Gastroesophageal sphincter (tissue), 4 donors: ENCODE measurements at regions not wholly inside any gene's neighbourhood (a gene's known extent, or its start where the extent isn't known, plus 50 kb on each side); places are given as distances from the start of the nearest gene placed in this dataset.

Source experiments
- ATAC-seq: fragments of 150-250 bp; one replicate; pipeline ENCODE4 v1.9.1; 2016; ENCODE audit warnings: mild to moderate bottlenecking, moderate library complexity
- H3K27ac ChIP-seq, 4 donors: fragments of 200-600 bp; sonication (generic) in 3 of 4; 1 replicate in 3 of 4; 2 replicates in 1 of 4; pipeline ENCODE4 v1.5.1; 2016 to 2019
- H3K27me3 ChIP-seq: fragments of 200-600 bp; sonication (generic); one replicate; pipeline ENCODE4 v1.5.1; 2019
- H3K36me3 ChIP-seq, 2 donors: fragments of 200-600 bp; sonication (generic); one replicate each; pipeline ENCODE4 v1.5.1; 2019; ENCODE audit warnings: control low read depth in 1 of 2
- H3K4me1 ChIP-seq, 3 donors: fragments of 200-600 bp; sonication (generic); 1 replicate in 2 of 3; 2 replicates in 1 of 3; pipeline ENCODE4 v1.5.1; 2016 to 2019; ENCODE audit warnings: control low read depth in 2 of 3
- H3K4me3 ChIP-seq, 2 donors: fragments of 200-600 bp; sonication (generic); one replicate each; pipeline ENCODE4 v1.5.1; 2019; ENCODE audit warnings: mild to moderate bottlenecking in 1 of 2, moderate library complexity in 1 of 2
- H3K9me3 ChIP-seq, 3 donors: fragments of 200-600 bp; sonication (generic); one replicate each; pipeline ENCODE4 v1.5.1; 2017 to 2019; ENCODE audit warnings: control low read depth in 2 of 3
- CTCF ChIP-seq, 4 experiments: fragments of 200-600 bp in 2 of 4; fragments of 450-650 bp in 2 of 4; sonication (generic) in 1 of 4; IDR thresholded peaks; one replicate each; pipeline ENCODE4 v1.5.1; 2017 to 2019; ENCODE audit warnings: antibody characterized with exemption in 4 of 4, mild to moderate bottlenecking in 2 of 4, moderate library complexity in 2 of 4
- EP300 ChIP-seq: sonication (generic); formaldehyde crosslinking; IDR thresholded peaks from one replicate; pipeline ENCODE4 v1.6.1; 2017; ENCODE audit warnings: antibody characterized with exemption, mild to moderate bottlenecking
- POLR2A ChIP-seq, 2 donors: fragments of 450-650 bp; IDR thresholded peaks; one replicate each; pipeline ENCODE4 v1.6.1; 2017; ENCODE audit warnings: antibody characterized with exemption in 2 of 2, mild to moderate bottlenecking in 2 of 2, moderate library complexity in 1 of 2
- POLR2AphosphoS5 ChIP-seq: sonication (generic); formaldehyde crosslinking; IDR thresholded peaks from one replicate; pipeline ENCODE4 v1.6.1; 2017; ENCODE audit warnings: antibody characterized with exemption
- WGBS, 2 donors: methylation state at CpG; one replicate each; pipeline ENCODE4 v1.1.5; 2018; ENCODE audit warnings: low coverage in 1 of 2; 5-methylcytosine and 5-hydroxymethylcytosine counted together

DNA sequence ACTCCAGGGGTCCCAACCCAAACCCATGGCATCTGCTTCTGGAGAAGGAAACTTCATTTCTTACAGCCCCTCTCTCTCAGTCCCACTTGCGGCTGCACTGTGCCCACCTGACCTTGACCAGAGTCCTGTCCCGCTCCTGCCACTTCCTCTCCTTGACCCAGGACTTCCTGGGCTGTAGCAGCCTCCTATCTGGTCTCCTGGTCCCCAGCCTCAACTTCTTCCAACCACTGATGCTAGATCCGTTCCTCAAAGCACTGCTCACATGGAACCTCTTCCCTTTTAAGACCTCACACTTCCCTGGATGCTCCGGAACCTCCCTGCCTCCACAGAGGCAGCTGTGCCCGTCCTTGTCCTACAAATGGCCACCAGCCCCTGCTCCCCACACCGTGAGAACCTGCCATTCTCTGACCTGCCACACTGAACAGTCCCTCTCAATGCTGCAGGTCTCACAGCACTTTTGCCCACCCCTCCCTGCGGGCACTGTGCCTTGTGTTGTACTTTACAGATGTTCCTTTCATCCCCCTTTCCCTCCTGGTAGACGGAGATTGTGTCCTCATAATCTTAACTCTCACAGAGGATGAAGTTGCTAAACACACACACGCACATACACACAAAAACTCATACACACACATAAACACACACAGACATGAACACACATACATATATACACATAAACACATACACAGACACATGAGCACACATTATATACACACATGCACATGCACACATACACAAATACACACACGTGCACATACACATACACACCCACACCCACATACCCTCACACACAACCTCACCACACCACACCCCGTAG, 59.6 kb upstream of the NXT1 start:
- no peak for ATAC-seq
- H3K9me3 ChIP-seq: no peaks in the 10 kb centered on the region
- peaks cover 0 to 23% (median 10%) of the 10 kb centered on the region in 3 donors for H3K4me1 ChIP-seq
- H3K36me3 ChIP-seq: no peaks in the 10 kb centered on the region
- 76 to 82% methylated on average over 6 to 11 of the region's 11 CpGs for WGBS, 2 donors
- no peak for TF ChIP-seq EP300
- peaks cover 5% of the 10 kb centered on the region for H3K27me3 ChIP-seq
- H3K27ac ChIP-seq: no peak overlapping the region
- H3K4me3 ChIP-seq: no peak overlapping the region

- WGBS, 2 donors: 54 to 67% methylated on average over 3 to 7 of the region's 7 CpGs
- ATAC-seq: no peak
- TF ChIP-seq POLR2A (IDR thresholded peaks at IDR 0.05): no peak
- no peak for TF ChIP-seq EP300
- no peak for TF ChIP-seq CTCF (IDR thresholded peaks at IDR 0.05)
- Histone ChIP-seq H3K27me3 (peaks cover 5% of the 10 kb centered on the region), H3K36me3 (no peaks in the 10 kb centered on the region), H3K4me1 (peaks cover 0 to 20% (median 9%) of the 10 kb centered on the region in 3 donors), H3K27ac (no peak overlapping the region), H3K9me3 (no peaks in the 10 kb centered on the region), H3K4me3 (no peak overlapping the region)
Measured at GRCh38 chr20:23289724-23290395, 60.7 kb upstream of the NXT1 start.

DNA sequence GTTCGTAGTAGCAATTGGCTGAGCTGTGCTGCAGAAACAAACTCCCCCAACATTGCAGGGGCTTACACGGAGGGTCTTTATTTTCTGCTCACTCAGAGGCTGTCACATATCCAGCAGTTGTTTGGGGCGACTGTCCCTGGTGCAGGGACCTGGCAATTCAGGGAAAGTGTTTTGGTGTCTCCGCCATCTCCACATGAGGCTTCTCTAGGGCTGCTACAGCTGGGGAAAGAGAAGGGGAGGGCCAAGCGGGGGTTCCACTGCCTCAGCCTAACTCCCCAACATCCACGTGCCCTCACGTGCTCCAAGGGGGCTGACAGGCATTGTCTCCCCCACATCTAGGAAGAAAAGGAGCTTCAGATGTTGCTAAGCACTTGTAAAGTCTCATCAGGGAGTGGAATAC, 61.3 kb upstream of the NXT1 start:
- TF ChIP-seq EP300 (no peak), POLR2AphosphoS5 (no peak), CTCF (IDR thresholded peaks at IDR 0.05) (no peak), POLR2A (IDR thresholded peaks at IDR 0.05) (no peak)
- Histone ChIP-seq H3K4me3 (no peak overlapping the region), H3K27me3 (peaks cover 5% of the 10 kb centered on the region), H3K27ac (no peak overlapping the region), H3K4me1 (peaks cover 0 to 14% (median 3%) of the 10 kb centered on the region in 3 donors), H3K36me3 (no peaks in the 10 kb centered on the region), H3K9me3 (no peaks in the 10 kb centered on the region)
- ATAC-seq: no peak
- 75 to 80% methylated on average over 1 to 2 of the region's 7 CpGs for WGBS, 2 donors

- Histone ChIP-seq H3K4me1 (peaks cover 0 to 9% (median 0%) of the 10 kb centered on the region in 3 donors), H3K27me3 (peaks cover 5% of the 10 kb centered on the region), H3K9me3 (no peaks in the 10 kb centered on the region), H3K27ac (no peak overlapping the region), H3K36me3 (no peaks in the 10 kb centered on the region), H3K4me3 (no peak overlapping the region)
- ATAC-seq: no peak
- TF ChIP-seq POLR2A (IDR thresholded peaks at IDR 0.05) (no peak), CTCF (IDR thresholded peaks at IDR 0.05) (no peak), EP300 (no peak), POLR2AphosphoS5 (no peak)
- WGBS, 2 donors: 60 to 76% methylated on average over 2 to 3 of the region's 13 CpGs
Measured at GRCh38 chr20:23287354-23288190, 63.0 kb upstream of the NXT1 start.

- no peak for ATAC-seq
- TF ChIP-seq EP300: no peak
- TF ChIP-seq POLR2A (IDR thresholded peaks at IDR 0.05): no peak
- no peak for TF ChIP-seq CTCF (IDR thresholded peaks at IDR 0.05)
- TF ChIP-seq POLR2AphosphoS5: no peak
- 83 to 89% methylated on average over 4 to 8 of the region's 8 CpGs for WGBS, 2 donors
- no peak overlapping the region for H3K27ac ChIP-seq
- peaks cover 0 to 9% (median 0%) of the 10 kb centered on the region in 3 donors for H3K4me1 ChIP-seq
- peaks cover 5% of the 10 kb centered on the region for H3K27me3 ChIP-seq
- no peaks in the 10 kb centered on the region for H3K9me3 ChIP-seq
- H3K4me3 ChIP-seq: no peak overlapping the region
- H3K36me3 ChIP-seq: no peaks in the 10 kb centered on the region
Measured at GRCh38 chr20:23286346-23286745, 64.2 kb upstream of the NXT1 start.
